Mesenchymal stem cell (in vitro differentiated cells and primary cell): ENCODE measurements at regions not wholly inside any gene's neighbourhood (a gene's known extent, or its start where the extent isn't known, plus 50 kb on each side); places are given as distances from the start of the nearest gene placed in this dataset.

Experiments used
- DNase-seq: peaks from one replicate; pipeline ENCODE4 v3.0.0-alpha.2; 2013
- H2AFZ ChIP-seq: one replicate; pipeline ENCODE4 v1.6.1; 2013; ENCODE audit warnings: low read depth, mild to moderate bottlenecking, control low read depth, inconsistent platforms, low read length, moderate library complexity
- H2AK5ac ChIP-seq: 2 replicates; pipeline ENCODE4 v1.6.1; 2013; ENCODE audit warnings: low read length, moderate library complexity, mild to moderate bottlenecking, inconsistent platforms; ENCODE audit not compliant: severe bottlenecking
- H2BK120ac ChIP-seq: one replicate; pipeline ENCODE4 v1.6.1; 2013; ENCODE audit warnings: low read depth, mild to moderate bottlenecking, inconsistent platforms, low read length, moderate library complexity
- H2BK12ac ChIP-seq, 2 experiments: one replicate each; pipeline ENCODE4 v1.6.1; 2013; ENCODE audit warnings: inconsistent platforms in 2 of 2, low read length in 2 of 2, mild to moderate bottlenecking in 2 of 2, moderate library complexity in 2 of 2, control low read depth in 1 of 2
- H2BK15ac ChIP-seq: one replicate; pipeline ENCODE4 v1.6.1; 2013; ENCODE audit warnings: mild to moderate bottlenecking, low read depth, inconsistent platforms; ENCODE audit not compliant: poor library complexity, severe bottlenecking
- H2BK5ac ChIP-seq: 2 replicates; pipeline ENCODE4 v1.6.1; 2013; ENCODE audit warnings: low read depth, mild to moderate bottlenecking, low read length, control low read depth, inconsistent platforms; ENCODE audit not compliant: poor library complexity, severe bottlenecking
- H3K14ac ChIP-seq, 2 experiments: one replicate each; pipeline ENCODE4 v1.6.1; 2013; ENCODE audit warnings: inconsistent platforms in 2 of 2, low read length in 2 of 2, control low read depth in 1 of 2, mild to moderate bottlenecking in 1 of 2, moderate library complexity in 1 of 2
- H3K18ac ChIP-seq, 2 experiments: one replicate each; pipeline ENCODE4 v1.6.1; 2013; ENCODE audit warnings: inconsistent platforms in 2 of 2, low read length in 2 of 2, control low read depth in 1 of 2, low read depth in 1 of 2, mild to moderate bottlenecking in 1 of 2
- H3K23ac ChIP-seq, 2 experiments: one replicate each; pipeline ENCODE4 v1.6.1; 2013; ENCODE audit warnings: inconsistent platforms in 2 of 2, low read length in 2 of 2, mild to moderate bottlenecking in 2 of 2, moderate library complexity in 2 of 2, control low read depth in 1 of 2
- H3K27ac ChIP-seq: 2 replicates; pipeline ENCODE4 v1.5.1; 2013; ENCODE audit warnings: mild to moderate bottlenecking, moderate library complexity, low read length, control low read depth, inconsistent platforms; ENCODE audit not compliant: poor library complexity, severe bottlenecking
- H3K27me3 ChIP-seq, 2 experiments: 2 replicates each; pipeline versions ENCODE4 v1.6.1 to v1.7.0; 2013; ENCODE audit warnings: low read length in 2 of 2, mild to moderate bottlenecking in 2 of 2, moderate library complexity in 2 of 2, control low read depth in 1 of 2, inconsistent platforms in 1 of 2; ENCODE audit not compliant: control insufficient read depth in 1 of 2, insufficient read depth in 1 of 2
- H3K36me3 ChIP-seq, 2 experiments: 2 replicates each; pipeline versions ENCODE4 v1.6.1 to v1.7.0; 2013; ENCODE audit warnings: low read length in 2 of 2, control low read depth in 1 of 2, inconsistent platforms in 1 of 2, low read depth in 1 of 2, mild to moderate bottlenecking in 1 of 2; ENCODE audit not compliant: insufficient read depth in 2 of 2, control insufficient read depth in 1 of 2
- H3K4ac ChIP-seq, 2 experiments: one replicate each; pipeline ENCODE4 v1.6.1; 2013; ENCODE audit warnings: inconsistent platforms in 2 of 2, low read length in 2 of 2, mild to moderate bottlenecking in 2 of 2, moderate library complexity in 2 of 2, control low read depth in 1 of 2, low read depth in 1 of 2
- H3K4me1 ChIP-seq: 2 replicates; pipeline ENCODE4 v1.6.1; 2013; ENCODE audit warnings: low read depth, low read length, control low read depth; ENCODE audit not compliant: control insufficient read depth, insufficient read depth
- H3K4me2 ChIP-seq: 2 replicates; pipeline ENCODE4 v1.6.1; 2013; ENCODE audit warnings: low read length, mild to moderate bottlenecking, inconsistent platforms; ENCODE audit not compliant: poor library complexity, severe bottlenecking
- H3K4me3 ChIP-seq, 2 experiments: 2 replicates each; pipeline versions ENCODE4 v1.5.1 to v1.7.0; 2013; ENCODE audit warnings: low read length in 2 of 2, mild to moderate bottlenecking in 2 of 2, control low read depth in 1 of 2, low read depth in 1 of 2; ENCODE audit not compliant: insufficient read depth in 1 of 2
- H3K79me1 ChIP-seq: replicated peaks from 2 replicates; pipeline ENCODE4 v1.6.1; 2013; ENCODE audit warnings: mild to moderate bottlenecking, control low read depth, low read length, inconsistent platforms; ENCODE audit not compliant: poor library complexity, severe bottlenecking
- H3K9ac ChIP-seq: 2 replicates; pipeline ENCODE4 v1.7.0; 2013; ENCODE audit warnings: mild to moderate bottlenecking, low read length, moderate library complexity
- H3K9me3 ChIP-seq: 2 replicates; pipeline ENCODE4 v1.7.0; 2013; ENCODE audit warnings: mild to moderate bottlenecking, low read length; ENCODE audit not compliant: control insufficient read depth
- H4K8ac ChIP-seq: one replicate; pipeline ENCODE4 v1.6.1; 2013; ENCODE audit warnings: inconsistent platforms, mild to moderate bottlenecking, low read length, moderate library complexity
- H4K91ac ChIP-seq: one replicate; pipeline ENCODE4 v1.6.1; 2013; ENCODE audit warnings: mild to moderate bottlenecking, low read length, inconsistent platforms
- WGBS: methylation state at CpG from one replicate; pipeline ENCODE4 v1.1.7; 2013; ENCODE audit warnings: mixed read lengths; 5-methylcytosine and 5-hydroxymethylcytosine counted together

DNA sequence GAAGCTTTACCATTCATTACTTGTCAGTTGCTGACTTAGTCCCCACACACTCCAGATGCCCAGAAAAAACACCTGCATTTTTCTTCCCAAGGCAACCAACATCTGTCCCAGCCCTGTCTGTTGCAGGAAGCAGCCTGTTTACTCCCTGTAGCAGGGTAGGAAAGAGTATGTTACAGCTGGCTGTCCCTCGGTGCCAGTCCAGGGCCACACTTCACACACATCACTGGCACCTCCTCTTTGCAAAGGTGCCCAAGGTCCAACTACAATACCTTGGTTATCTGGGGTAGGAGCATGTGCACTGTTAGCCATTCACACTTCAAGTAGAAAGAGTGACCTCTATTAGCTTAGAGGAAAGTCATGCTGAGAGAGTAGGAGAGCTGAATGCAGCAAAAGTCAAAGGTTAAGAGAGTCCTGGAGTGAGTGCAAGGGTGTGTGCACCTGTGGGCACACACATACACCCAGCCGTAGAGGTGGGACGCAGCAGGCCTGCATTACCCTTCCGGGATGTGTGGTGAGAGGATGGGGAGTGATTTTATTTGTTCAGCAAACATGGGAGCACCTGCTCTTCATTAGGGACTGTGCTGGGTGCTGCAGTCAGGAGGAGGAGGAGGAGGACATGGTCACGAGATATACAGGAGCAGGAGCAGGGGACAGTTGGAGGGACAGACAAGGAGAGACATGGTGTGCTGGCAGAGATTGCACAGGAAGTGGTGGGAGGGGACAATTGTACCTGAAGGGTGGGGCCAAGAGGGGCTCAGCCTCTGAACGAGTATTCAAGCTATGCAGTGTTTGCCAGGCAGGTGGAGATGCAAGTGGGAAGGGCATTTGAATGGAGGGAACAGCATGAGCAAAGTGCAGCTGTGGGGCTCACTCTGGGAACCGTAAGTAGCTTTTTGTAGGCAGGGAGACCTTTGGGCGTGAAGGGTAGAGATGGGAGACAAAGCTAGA is 69.8 kb downstream of the TSN start:
- H3K4me1 ChIP-seq: no peaks in the 10 kb centered on the region
- no peak overlapping the region for H3K9ac ChIP-seq
- H3K18ac ChIP-seq: no peak overlapping the region
- no peaks in the 10 kb centered on the region for H3K79me1 ChIP-seq
- no peak overlapping the region for H3K4ac ChIP-seq
- H4K91ac ChIP-seq: no peak overlapping the region
- H3K27ac ChIP-seq: no peak overlapping the region
- no peak overlapping the region for H3K14ac ChIP-seq
- 68% methylated on average over 7 of the region's 8 CpGs for WGBS
- no peak overlapping the region for H2BK120ac ChIP-seq
- no peak overlapping the region for H2AK5ac ChIP-seq
- H4K8ac ChIP-seq: no peak overlapping the region
- no peak overlapping the region for H2BK15ac ChIP-seq
- no peak overlapping the region for H2BK5ac ChIP-seq
- peaks cover 13 to 14% of the 10 kb centered on the region in 2 experiments for H3K27me3 ChIP-seq
- H3K4me3 ChIP-seq: no peak overlapping the region
- no peaks in the 10 kb centered on the region for H3K9me3 ChIP-seq
- H3K4me2 ChIP-seq: no peak overlapping the region
- no peak for DNase-seq
- no peak overlapping the region for H2AFZ ChIP-seq
- H3K23ac ChIP-seq: peak overlapping the region in 1 of 2 experiments; percentile 50
- no peak overlapping the region for H2BK12ac ChIP-seq
- no peaks in the 10 kb centered on the region for H3K36me3 ChIP-seq

DNA sequence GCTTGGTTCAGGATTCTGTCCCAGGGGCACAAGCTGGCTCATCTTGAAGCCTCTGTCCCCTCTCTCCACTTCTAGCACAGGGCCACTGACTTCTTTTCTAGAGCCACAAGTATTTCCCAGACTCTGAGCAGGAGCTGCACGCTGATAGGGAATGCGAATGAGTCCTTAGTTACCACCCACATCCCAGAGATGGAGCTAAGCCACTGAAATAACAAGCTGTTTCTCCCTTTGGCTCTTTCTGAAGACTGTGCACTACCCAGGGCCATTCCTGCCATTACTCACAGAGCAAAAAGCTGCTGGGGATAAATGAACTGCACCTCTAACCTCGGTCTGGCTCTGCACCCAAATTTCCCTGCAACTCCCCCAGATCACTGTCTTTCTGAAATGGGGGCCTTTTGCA is 70.6 kb downstream of the TSN start:
- no peak overlapping the region for H3K18ac ChIP-seq
- no peaks in the 10 kb centered on the region for H3K79me1 ChIP-seq
- H4K8ac ChIP-seq: no peak overlapping the region
- H3K14ac ChIP-seq: no peak overlapping the region
- no peak overlapping the region for H2AK5ac ChIP-seq
- no peak overlapping the region for H3K23ac ChIP-seq
- H2BK5ac ChIP-seq: no peak overlapping the region
- H2BK120ac ChIP-seq: no peak overlapping the region
- no peak overlapping the region for H3K4ac ChIP-seq
- no peak overlapping the region for H3K27ac ChIP-seq
- no peaks in the 10 kb centered on the region for H3K36me3 ChIP-seq
- H3K27me3 ChIP-seq: peaks cover 9 to 14% of the 10 kb centered on the region in 2 experiments
- WGBS: 60% methylated on average over 3 of the region's 3 CpGs
- H3K4me1 ChIP-seq: no peaks in the 10 kb centered on the region
- DNase-seq: no peak
- no peak overlapping the region for H2BK15ac ChIP-seq
- H2AFZ ChIP-seq: no peak overlapping the region
- H3K4me2 ChIP-seq: no peak overlapping the region
- H2BK12ac ChIP-seq: no peak overlapping the region
- H3K9me3 ChIP-seq: no peaks in the 10 kb centered on the region
- no peak overlapping the region for H3K9ac ChIP-seq
- no peak overlapping the region for H3K4me3 ChIP-seq
- no peak overlapping the region for H4K91ac ChIP-seq

DNA sequence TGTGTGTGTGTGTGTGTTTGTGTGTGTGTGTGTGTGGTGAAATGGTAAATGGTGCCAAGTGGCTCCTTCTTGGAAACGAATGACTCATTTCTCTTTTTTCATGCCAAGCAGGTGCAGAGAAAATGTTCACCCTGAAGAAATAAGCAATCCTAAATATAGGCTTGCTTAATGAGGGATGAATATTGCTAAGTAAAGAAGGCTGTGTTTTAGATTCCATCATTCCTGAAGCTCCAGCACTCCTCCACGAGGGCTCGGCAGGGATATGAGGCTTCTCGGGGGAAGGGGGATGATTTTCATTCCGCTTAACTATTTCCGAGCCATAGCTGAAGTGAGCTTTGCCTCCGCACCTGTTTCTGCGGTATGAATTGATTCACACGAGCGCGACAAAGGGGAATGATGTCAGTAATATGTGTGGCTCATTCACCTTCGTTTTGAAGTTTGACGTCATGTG is 72.9 kb downstream of the TSN start:
- Histone ChIP-seq H2BK120ac (no peak overlapping the region), H3K18ac (no peak overlapping the region), H3K14ac (no peak overlapping the region), H3K4me2 (no peak overlapping the region), H4K91ac (no peak overlapping the region), H3K9me3 (no peaks in the 10 kb centered on the region), H3K27ac (no peak overlapping the region), H2BK15ac (no peak overlapping the region), H3K9ac (no peak overlapping the region), H3K36me3 (no peaks in the 10 kb centered on the region), H3K4ac (no peak overlapping the region), H3K4me3 (no peak overlapping the region), H4K8ac (no peak overlapping the region), H2AFZ (no peak overlapping the region), H2BK12ac (no peak overlapping the region), H3K4me1 (no peaks in the 10 kb centered on the region), H3K27me3 (peaks cover 9% of the 10 kb centered on the region in 2 experiments), H2AK5ac (no peak overlapping the region), H3K23ac (no peak overlapping the region), H3K79me1 (no peaks in the 10 kb centered on the region), H2BK5ac (no peak overlapping the region)
- WGBS: 72% methylated on average over 12 of the region's 13 CpGs
- no peak for DNase-seq

DNA sequence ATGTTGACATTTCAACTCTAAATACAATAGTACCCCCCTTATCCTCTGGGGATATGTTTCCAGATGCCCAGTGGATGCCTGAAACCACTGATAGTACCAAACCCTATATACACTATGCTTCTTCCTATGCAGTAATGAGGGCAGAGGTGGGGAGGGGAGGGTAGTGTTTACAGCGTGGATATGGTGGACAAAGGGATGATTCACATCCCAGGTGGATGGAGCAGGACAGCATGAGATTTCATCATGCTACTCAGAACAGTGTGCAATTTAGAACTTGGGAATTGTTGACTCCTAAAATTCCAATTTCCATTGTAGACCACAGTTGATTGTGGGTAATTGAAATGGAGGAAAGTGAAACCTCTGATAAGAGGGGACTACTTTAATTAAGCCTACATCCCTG is 75.4 kb downstream of the TSN start:
- Histone ChIP-seq H3K4ac (no peak overlapping the region), H2BK5ac (no peak overlapping the region), H3K4me2 (no peak overlapping the region), H3K23ac (no peak overlapping the region), H2BK120ac (no peak overlapping the region), H4K91ac (no peak overlapping the region), H3K27ac (no peak overlapping the region), H4K8ac (no peak overlapping the region), H3K9ac (no peak overlapping the region), H2AK5ac (no peak overlapping the region), H3K4me3 (no peak overlapping the region), H3K27me3 (peaks cover 4% of the 10 kb centered on the region in 2 experiments), H2BK15ac (no peak overlapping the region), H3K79me1 (no peaks in the 10 kb centered on the region), H3K4me1 (no peaks in the 10 kb centered on the region), H3K36me3 (no peaks in the 10 kb centered on the region), H3K9me3 (no peaks in the 10 kb centered on the region), H2BK12ac (no peak overlapping the region), H3K14ac (no peak overlapping the region), H2AFZ (no peak overlapping the region), H3K18ac (no peak overlapping the region)
- 80% methylated on average over 1 of the region's 1 CpG for WGBS
- DNase-seq: no peak
